DND-41 (cell line): ENCODE measurements at regions not wholly inside any gene's neighbourhood (a gene's known extent, or its start where the extent isn't known, plus 50 kb on each side); places are given as distances from the start of the nearest gene placed in this dataset.

Source experiments
- EZH2 ChIP-seq: IDR thresholded peaks from 3 replicates; pipeline ENCODE4 v1.6.1; 2012; ENCODE audit warnings: borderline replicate concordance, low read depth, mild to moderate bottlenecking, moderate library complexity, low read length, inconsistent platforms; ENCODE audit not compliant: severe bottlenecking
- TF ChIP-seq, protein P1 (sequence below): IDR thresholded peaks from 2 replicates; pipeline ENCODE4 v1.5.1; 2012; ENCODE audit warnings: borderline replicate concordance, low read length, moderate library complexity, mild to moderate bottlenecking; ENCODE audit not compliant: poor library complexity, severe bottlenecking; ENCODE audit errors: extremely low read depth

DNA sequence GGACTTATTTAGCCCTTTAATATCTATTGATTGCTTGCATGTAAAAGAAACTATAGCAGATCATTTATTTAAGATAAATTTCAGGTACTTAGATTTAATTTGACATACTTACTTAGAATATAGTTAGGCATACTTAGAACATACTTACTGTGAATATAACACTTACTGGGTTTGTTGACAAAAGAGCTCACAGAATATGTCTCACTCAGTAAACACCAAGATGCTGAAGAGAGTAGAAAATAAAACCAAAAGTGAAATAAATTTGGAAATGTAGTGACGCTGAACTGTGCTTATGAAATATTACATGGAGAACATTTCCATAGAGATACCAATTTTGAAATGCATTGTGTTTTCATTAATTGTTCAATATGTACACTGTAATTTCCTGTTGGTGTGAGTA is 615.4 kb upstream of the MAN1A1 start:
- TF ChIP-seq, protein P1, sequence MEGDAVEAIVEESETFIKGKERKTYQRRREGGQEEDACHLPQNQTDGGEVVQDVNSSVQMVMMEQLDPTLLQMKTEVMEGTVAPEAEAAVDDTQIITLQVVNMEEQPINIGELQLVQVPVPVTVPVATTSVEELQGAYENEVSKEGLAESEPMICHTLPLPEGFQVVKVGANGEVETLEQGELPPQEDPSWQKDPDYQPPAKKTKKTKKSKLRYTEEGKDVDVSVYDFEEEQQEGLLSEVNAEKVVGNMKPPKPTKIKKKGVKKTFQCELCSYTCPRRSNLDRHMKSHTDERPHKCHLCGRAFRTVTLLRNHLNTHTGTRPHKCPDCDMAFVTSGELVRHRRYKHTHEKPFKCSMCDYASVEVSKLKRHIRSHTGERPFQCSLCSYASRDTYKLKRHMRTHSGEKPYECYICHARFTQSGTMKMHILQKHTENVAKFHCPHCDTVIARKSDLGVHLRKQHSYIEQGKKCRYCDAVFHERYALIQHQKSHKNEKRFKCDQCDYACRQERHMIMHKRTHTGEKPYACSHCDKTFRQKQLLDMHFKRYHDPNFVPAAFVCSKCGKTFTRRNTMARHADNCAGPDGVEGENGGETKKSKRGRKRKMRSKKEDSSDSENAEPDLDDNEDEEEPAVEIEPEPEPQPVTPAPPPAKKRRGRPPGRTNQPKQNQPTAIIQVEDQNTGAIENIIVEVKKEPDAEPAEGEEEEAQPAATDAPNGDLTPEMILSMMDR = no peak
- no peak for TF ChIP-seq EZH2
